ENCODE measurements at regions not wholly inside any gene's neighbourhood (a gene's known extent, or its start where the extent isn't known, plus 50 kb on each side); places are given as distances from the start of the nearest gene placed in this dataset.

GRCh38 chr1:30321246-30321910 lies 402.0 kb downstream of the MATN1 start:
- TF ChIP-seq RNF2 (IDR thresholded peaks at IDR 0.05; ENCODE audit: borderline replicate concordance, low read depth) (no peak), HMGXB4 (CRISPR knock-in tag; IDR thresholded peaks at IDR 0.05; ENCODE audit: borderline replicate concordance) (no peak), ESRRA (IDR thresholded peaks at IDR 0.05; ENCODE audit: borderline replicate concordance, low read length) (no peak), CHD4 (IDR thresholded peaks at IDR 0.05; ENCODE audit: borderline replicate concordance) (no peak)

GRCh38 chr1:30320581-30320890 lies 402.8 kb downstream of the MATN1 start:
- ATAC-seq (no peak), FAIRE-seq (no peak)
- CTCF ChIA-PET = no interaction called here

More at GRCh38 chr1:30321246-30321910, 402.0 kb downstream of the MATN1 start:
- Histone ChIP-seq H3K4me3 (no peak overlapping the region), H3K4me1 (no peaks in the 10 kb centered on the region), H3K27ac (no peak overlapping the region), H3K9me3 (no peaks in the 10 kb centered on the region), H3K4me2 (no peak overlapping the region)
- ChIA-PET POLR2A (no interaction called here), CTCF (no interaction called here)
- no peak for ATAC-seq
- DNase-seq (ENCODE audit: low read depth in 1 of 2, low spot score in 1 of 2) = no peak
- FAIRE-seq = no peak
- WGBS (ENCODE audit: missing lambda C conversion rate) = 39% methylated on average over 11 of the region's 13 CpGs

More at GRCh38 chr1:30320581-30320890, 402.8 kb downstream of the MATN1 start:
- H3K27ac ChIP-seq = no peak overlapping the region
- H3K4me3 ChIP-seq = no peak overlapping the region
- POLR2A ChIA-PET = no interaction called here
- no peaks in the 10 kb centered on the region for H3K9me3 ChIP-seq
- 14% methylated on average over 1 of the region's 2 CpGs for WGBS (ENCODE audit: missing lambda C conversion rate)
- DNase-seq (ENCODE audit: low read depth in 1 of 2, low spot score in 1 of 2) = no peak
- no peak for TF ChIP-seq RFX5 (IDR thresholded peaks at IDR 0.05)
- no peak for TF ChIP-seq ZC3H11A (IDR thresholded peaks at IDR 0.05)
- no peak for TF ChIP-seq MAFK (IDR thresholded peaks at IDR 0.05; ENCODE audit: partially characterized antibody)
- TF ChIP-seq ELK1 (IDR thresholded peaks at IDR 0.05; ENCODE audit: low read depth, low read length) = no peak
- TF ChIP-seq FOXS1 (CRISPR knock-in tag; IDR thresholded peaks at IDR 0.05) = no peak
- TF ChIP-seq HDAC2 (IDR thresholded peaks at IDR 0.05) = no peak
- no peak for TF ChIP-seq GATA3 (IDR thresholded peaks at IDR 0.05; ENCODE audit: borderline replicate concordance)
- TF ChIP-seq REST (IDR thresholded peaks at IDR 0.05) = no peak
- no peak for TF ChIP-seq CBX2 (IDR thresholded peaks at IDR 0.05; ENCODE audit: borderline replicate concordance, low read depth)
- TF ChIP-seq FOSB (CRISPR knock-in tag; IDR thresholded peaks at IDR 0.05) = no peak
- no peak for TF ChIP-seq EHMT2 (IDR thresholded peaks at IDR 0.05; ENCODE audit: low read depth)
- no peak for TF ChIP-seq ATOH8 (CRISPR knock-in tag; IDR thresholded peaks at IDR 0.05; ENCODE audit: low read depth)
- TF ChIP-seq HOXA7 (CRISPR knock-in tag; IDR thresholded peaks at IDR 0.05) = no peak
- TF ChIP-seq HOXB5 (CRISPR knock-in tag; IDR thresholded peaks at IDR 0.05) = no peak
- no peaks in the 10 kb centered on the region for H3K4me1 ChIP-seq
- no peak overlapping the region for H3K4me2 ChIP-seq
